ENCODE measurements at regions not wholly inside any gene's neighbourhood (a gene's known extent, or its start where the extent isn't known, plus 50 kb on each side); places are given as distances from the start of the nearest gene placed in this dataset.

DNA sequence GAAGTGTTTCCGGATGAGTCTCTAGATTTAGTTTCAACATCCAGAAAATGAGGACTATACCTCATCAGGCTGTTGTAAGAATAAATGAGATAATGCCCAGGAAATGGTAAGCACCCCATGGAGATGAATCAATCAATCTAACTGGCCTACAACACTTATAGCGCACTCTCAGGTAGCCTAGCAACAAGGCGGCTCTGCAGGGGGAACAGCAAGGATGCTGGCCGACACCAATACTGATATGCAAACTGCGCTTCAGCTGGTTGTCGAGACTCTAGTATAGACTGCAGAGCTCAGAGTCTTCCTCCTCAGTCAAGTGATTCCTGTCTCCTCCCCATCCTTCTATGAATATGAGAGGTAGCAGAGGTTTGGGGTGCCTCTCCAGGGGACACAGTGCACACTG, 218.8 kb upstream of the WWC1 start:
- TF ChIP-seq CTCF (IDR thresholded peaks at IDR 0.05) (no peak), EP300 (IDR thresholded peaks at IDR 0.05; ENCODE audit: low read depth) (no peak), POLR2AphosphoS5 (IDR thresholded peaks at IDR 0.05) (no peak)

Measured in transverse colon (tissue), 4 donors.